A549 (cell line): ENCODE measurements at regions not wholly inside any gene's neighbourhood (a gene's known extent, or its start where the extent isn't known, plus 50 kb on each side); places are given as distances from the start of the nearest gene placed in this dataset.

Source experiments
- ATAC-seq, 2 experiments: fragments of 200-7000 bp in 1 of 2; fragments of >200 bp in 1 of 2; cut with Nextera tagmentation in 1 of 2; cut with Tn5 transposase in 1 of 2; 3 replicates each; pipeline versions ENCODE4 v1.8.0 to v1.9.1; 2018 to 2020; ENCODE audit warnings: mild to moderate bottlenecking in 1 of 2, moderate library complexity in 1 of 2
- CTCF ChIA-PET: fragments of 300-600 bp; sonication (Branson Sonifier 250); formaldehyde crosslinking; extraction: SDS; loops from one replicate; lab custom pipeline; 2021; ENCODE audit warnings: antibody characterized with exemption, inconsistent platforms; lab: Yijun Ruan, JAX
- POLR2A ChIA-PET: fragments of 350-600 bp; formaldehyde crosslinking; extraction: SDS; loops from one replicate; lab custom pipeline; 2021; ENCODE audit warnings: antibody characterized with exemption, inconsistent platforms; lab: Yijun Ruan, JAX
- DNase-seq, 2 experiments: peaks; one replicate each; pipeline versions ENCODE4 v3.0.0 to v3.0.0-alpha.2; 2011 to 2016; ENCODE audit warnings: low read depth in 1 of 2, low spot score in 1 of 2
- FAIRE-seq: peaks from 2 replicates; lab custom pipeline; 2011; peaks lifted over from hg19 to GRCh38; lab: Jason Lieb, UNC
- H3K27ac ChIP-seq, 2 experiments: fragments of >200 bp; sonication (Bioruptor Twin); formaldehyde crosslinking; 3 replicates each; pipeline ENCODE4 v1.5.1; 2016 to 2017
- H3K4me1 ChIP-seq: fragments of >200 bp; sonication (Bioruptor Twin); formaldehyde crosslinking; 3 replicates; pipeline ENCODE4 v1.6.1; 2016
- H3K4me2 ChIP-seq: fragments of >200 bp; sonication (Bioruptor Twin); formaldehyde crosslinking; 3 replicates; pipeline ENCODE4 v1.6.1; 2016
- H3K4me3 ChIP-seq: fragments of >200 bp; sonication (Bioruptor Twin); formaldehyde crosslinking; 3 replicates; pipeline ENCODE4 v1.5.1; 2016
- H3K9me3 ChIP-seq: fragments of >200 bp; sonication (Bioruptor Twin); formaldehyde crosslinking; 3 replicates; pipeline ENCODE4 v1.6.1; 2016
- CBX2 ChIP-seq: fragments of 200-600 bp; sonication (generic); IDR thresholded peaks from 2 replicates; pipeline ENCODE4 v1.6.1; 2016; ENCODE audit warnings: low read depth, mild to moderate bottlenecking, borderline replicate concordance
- CBX8 ChIP-seq: fragments of 200-600 bp; sonication (generic); IDR thresholded peaks from 2 replicates; pipeline ENCODE4 v1.6.1; 2016
- CHD2 ChIP-seq: fragments of 150-350 bp; IDR thresholded peaks from 2 replicates; pipeline ENCODE4 v1.6.1; 2014; ENCODE audit warnings: low read length; ENCODE audit not compliant: partially characterized antibody
- CHD4 ChIP-seq: fragments of 200-600 bp; sonication (generic); IDR thresholded peaks from 2 replicates; pipeline ENCODE4 v1.6.1; 2016; ENCODE audit warnings: antibody characterized with exemption, mild to moderate bottlenecking, borderline replicate concordance
- EHMT2 ChIP-seq: fragments of 200-600 bp; sonication (generic); IDR thresholded peaks from 2 replicates; pipeline ENCODE4 v1.6.1; 2016; ENCODE audit warnings: antibody characterized with exemption, low read depth, mild to moderate bottlenecking, moderate library complexity
- EP300 ChIP-seq, 2 experiments: fragments of >200 bp; sonication (Bioruptor Twin); formaldehyde crosslinking; IDR thresholded peaks; 2 replicates in 1 of 2; 3 replicates in 1 of 2; pipeline ENCODE4 v1.6.1; 2016 to 2017
- FOSL2 ChIP-seq, 2 experiments: fragments of 450-650 bp in 1 of 2; fragments of >200 bp in 1 of 2; sonication (Bioruptor Twin) in 1 of 2; formaldehyde crosslinking; IDR thresholded peaks; 2 replicates each; pipeline versions ENCODE4 v1.5.0 to v1.6.1; 2016 to 2020; ENCODE audit warnings: mild to moderate bottlenecking in 1 of 2, moderate library complexity in 1 of 2
- FOXS1 ChIP-seq: fragments of 250-450 bp; sonication (Bioruptor Pico); IDR thresholded peaks from 2 replicates; pipeline ENCODE4 v1.5.0; 2020; ENCODE audit warnings: mild to moderate bottlenecking, moderate library complexity
- GATA3 ChIP-seq: IDR thresholded peaks from 2 replicates; pipeline ENCODE4 v1.6.1; 2012; ENCODE audit warnings: borderline replicate concordance
- HDAC2 ChIP-seq: fragments of 200-600 bp; sonication (generic); IDR thresholded peaks from 2 replicates; pipeline ENCODE4 v1.6.1; 2016
- HOXA7 ChIP-seq: fragments of 250-450 bp; sonication (Bioruptor Pico); IDR thresholded peaks from 2 replicates; pipeline ENCODE4 v1.5.0; 2020; ENCODE audit warnings: mild to moderate bottlenecking, moderate library complexity
- HOXB13 ChIP-seq: fragments of 250-450 bp; sonication (Bioruptor Pico); IDR thresholded peaks from 2 replicates; pipeline ENCODE4 v1.5.0; 2020; ENCODE audit warnings: low read depth, mild to moderate bottlenecking, moderate library complexity
- HOXB5 ChIP-seq: fragments of 250-450 bp; sonication (Bioruptor Pico); IDR thresholded peaks from 2 replicates; pipeline ENCODE4 v1.5.0; 2020; ENCODE audit warnings: mild to moderate bottlenecking, moderate library complexity
- KDM1A ChIP-seq: fragments of 200-600 bp; sonication (generic); IDR thresholded peaks from 2 replicates; pipeline ENCODE4 v1.6.1; 2016; ENCODE audit warnings: low read depth, mild to moderate bottlenecking
- MAFK ChIP-seq: fragments of 450-650 bp; IDR thresholded peaks from 2 replicates; pipeline ENCODE4 v1.6.1; 2014; ENCODE audit not compliant: partially characterized antibody
- NFE2L2 ChIP-seq: fragments of 150-350 bp; conservative IDR thresholded peaks from 2 replicates; pipeline ENCODE4 v1.6.1; 2014; ENCODE audit warnings: low read length
- NR3C1 ChIP-seq: fragments of >200 bp; sonication (Bioruptor Twin); formaldehyde crosslinking; IDR thresholded peaks from 3 replicates; pipeline ENCODE4 v1.6.1; 2017
- PHF8 ChIP-seq: fragments of 200-600 bp; sonication (generic); IDR thresholded peaks from 2 replicates; pipeline ENCODE4 v1.6.1; 2016; ENCODE audit warnings: low read depth, mild to moderate bottlenecking, antibody characterized with exemption, moderate library complexity, borderline replicate concordance
- POLR2A ChIP-seq: IDR thresholded peaks from 2 replicates; pipeline ENCODE4 v1.6.1; 2012; ENCODE audit warnings: mild to moderate bottlenecking, low read length
- RARB ChIP-seq: fragments of 250-450 bp; sonication (Bioruptor Pico); IDR thresholded peaks from 2 replicates; pipeline ENCODE4 v1.8.0; 2021; ENCODE audit warnings: mild to moderate bottlenecking, moderate library complexity
- RFX5 ChIP-seq: fragments of 450-650 bp; IDR thresholded peaks from 2 replicates; pipeline ENCODE4 v1.7.1; 2014; ENCODE audit warnings: antibody characterized with exemption, mild to moderate bottlenecking, moderate library complexity
- SMC3 ChIP-seq: fragments of >200 bp; sonication (Bioruptor Twin); formaldehyde crosslinking; IDR thresholded peaks from 3 replicates; pipeline ENCODE4 v1.6.1; 2018; ENCODE audit warnings: inconsistent platforms
- ZSCAN20 ChIP-seq: fragments of 250-450 bp; sonication (Bioruptor Pico); IDR thresholded peaks from 2 replicates; pipeline ENCODE4 v1.8.0; 2022; ENCODE audit warnings: mild to moderate bottlenecking, moderate library complexity
- WGBS: methylation state at CpG from one replicate; pipeline ENCODE4 v1.1.6; 2017; ENCODE audit errors: missing lambda C conversion rate; 5-methylcytosine and 5-hydroxymethylcytosine counted together
- TF ChIP-seq, protein P1 (sequence below): IDR thresholded peaks from 2 replicates; pipeline ENCODE4 v1.6.1; 2012
- TF ChIP-seq, protein P2 (sequence below): fragments of >200 bp; sonication (Bioruptor Twin); formaldehyde crosslinking; IDR thresholded peaks from 2 replicates; pipeline ENCODE4 v1.6.1; 2016
- TF ChIP-seq, protein P3 (sequence below): fragments of 150-350 bp; IDR thresholded peaks from 2 replicates; pipeline ENCODE4 v1.6.1; 2014; ENCODE audit warnings: low read depth, mild to moderate bottlenecking, low read length
- TF ChIP-seq, protein P4 (sequence below): fragments of 200-600 bp; sonication (generic); IDR thresholded peaks from 2 replicates; pipeline ENCODE4 v1.6.1; 2016; ENCODE audit warnings: antibody characterized with exemption, mild to moderate bottlenecking, moderate library complexity
- TF ChIP-seq, protein P5 (sequence below): IDR thresholded peaks from 2 replicates; pipeline ENCODE4 v1.6.1; 2012; ENCODE audit warnings: low read depth, borderline replicate concordance

DNA sequence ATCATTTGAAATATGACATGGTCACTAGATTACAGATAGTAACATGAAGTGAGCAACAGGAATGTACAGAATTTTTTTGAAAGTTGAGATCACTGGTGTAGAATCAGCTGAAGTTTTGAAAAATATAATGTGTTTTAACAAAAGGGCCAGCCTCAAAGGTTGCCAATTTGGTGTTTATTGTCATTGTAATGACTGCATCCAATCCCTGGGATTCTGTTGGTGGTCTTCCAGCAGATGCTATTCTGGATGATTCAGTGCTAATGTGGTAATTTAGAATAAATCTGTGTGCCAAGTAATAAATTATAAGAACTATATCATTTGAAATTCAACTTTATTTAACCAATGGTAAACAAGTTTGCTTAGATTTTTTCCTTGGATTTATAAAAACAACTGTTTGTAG, 436.4 kb upstream of the PKN2 start:
- Histone ChIP-seq H3K4me2 (no peak overlapping the region), H3K9me3 (no peaks in the 10 kb centered on the region; the same call in 2 of the 3 replicates), H3K4me1 (no peaks in the 10 kb centered on the region), H3K27ac (no peak overlapping the region), H3K4me3 (no peak overlapping the region)
- DNase-seq (no peak), FAIRE-seq (no peak), ATAC-seq (no peak)
- POLR2A ChIA-PET = no interaction called here
- CTCF ChIA-PET = no interaction called here
- TF ChIP-seq FOSL2 (IDR thresholded peaks at IDR 0.05) (no peak), FOSL2 (CRISPR knock-in tag; IDR thresholded peaks at IDR 0.05) (no peak), SMC3 (no peak), CBX2 (no peak), HOXA7 (CRISPR knock-in tag) (no peak), GATA3 (no peak), CHD2 (no peak), EHMT2 (no peak)
- TF ChIP-seq, protein P1, sequence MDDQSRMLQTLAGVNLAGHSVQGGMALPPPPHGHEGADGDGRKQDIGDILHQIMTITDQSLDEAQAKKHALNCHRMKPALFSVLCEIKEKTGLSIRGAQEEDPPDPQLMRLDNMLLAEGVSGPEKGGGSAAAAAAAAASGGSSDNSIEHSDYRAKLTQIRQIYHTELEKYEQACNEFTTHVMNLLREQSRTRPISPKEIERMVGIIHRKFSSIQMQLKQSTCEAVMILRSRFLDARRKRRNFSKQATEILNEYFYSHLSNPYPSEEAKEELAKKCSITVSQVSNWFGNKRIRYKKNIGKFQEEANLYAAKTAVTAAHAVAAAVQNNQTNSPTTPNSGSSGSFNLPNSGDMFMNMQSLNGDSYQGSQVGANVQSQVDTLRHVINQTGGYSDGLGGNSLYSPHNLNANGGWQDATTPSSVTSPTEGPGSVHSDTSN = no peak

DNA sequence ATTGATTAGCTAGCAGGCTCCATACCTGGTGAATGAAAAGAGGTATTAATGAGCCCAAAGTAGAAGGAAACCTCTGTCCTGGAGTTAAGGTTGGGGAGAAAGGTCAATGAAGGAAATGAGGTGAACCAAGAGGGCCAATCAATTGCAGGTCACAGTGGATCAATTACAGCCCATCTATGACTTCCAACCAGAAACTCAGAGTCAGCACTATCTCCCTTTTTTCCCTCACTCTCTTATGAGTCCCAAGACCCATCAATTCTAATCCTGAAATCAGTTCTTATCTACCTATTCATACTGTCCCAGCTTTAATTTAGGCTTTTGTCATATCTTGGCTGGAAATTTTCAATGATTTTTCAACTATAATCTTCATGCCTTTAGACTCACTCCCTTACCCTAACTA, 433.2 kb upstream of the PKN2 start:
- H3K27ac ChIP-seq = no peak overlapping the region
- no peak overlapping the region for H3K4me2 ChIP-seq
- FAIRE-seq = no peak
- TF ChIP-seq MAFK = peak; percentile 8
- TF ChIP-seq, protein P2, sequence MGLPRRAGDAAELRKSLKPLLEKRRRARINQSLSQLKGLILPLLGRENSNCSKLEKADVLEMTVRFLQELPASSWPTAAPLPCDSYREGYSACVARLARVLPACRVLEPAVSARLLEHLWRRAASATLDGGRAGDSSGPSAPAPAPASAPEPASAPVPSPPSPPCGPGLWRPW = no peak
- ChIA-PET POLR2A (no interaction called here), CTCF (no interaction called here)
- ATAC-seq = no peak
- H3K9me3 ChIP-seq = no peaks in the 10 kb centered on the region
- H3K4me1 ChIP-seq = no peaks in the 10 kb centered on the region
- H3K4me3 ChIP-seq = no peak overlapping the region
- DNase-seq = no peak

DNA sequence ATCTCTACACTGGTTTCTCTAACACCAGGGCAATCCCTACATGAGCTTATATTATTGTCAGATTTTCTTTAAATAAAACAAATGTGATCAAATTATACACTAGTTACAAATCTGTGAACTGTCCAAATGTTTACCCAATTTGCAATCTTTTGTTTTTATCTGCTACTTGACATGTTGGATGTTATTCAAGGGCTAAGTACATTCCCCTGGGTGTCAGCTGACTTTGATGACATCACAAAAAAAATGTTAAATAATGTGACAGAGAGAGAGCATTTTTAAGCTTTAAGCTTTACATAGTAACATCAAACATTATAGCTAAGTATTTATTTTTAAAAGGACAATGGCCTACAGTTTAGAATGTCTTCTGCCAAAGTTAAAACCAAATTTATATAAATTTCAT, 431.3 kb upstream of the PKN2 start:
- no peak overlapping the region for H3K4me3 ChIP-seq
- DNase-seq (no peak), FAIRE-seq (no peak), ATAC-seq (no peak)
- TF ChIP-seq ZSCAN20 (no peak), HDAC2 (no peak), EHMT2 (no peak), POLR2A (no peak), FOXS1 (CRISPR knock-in tag) (no peak), KDM1A (no peak), CHD4 (no peak), HOXB5 (CRISPR knock-in tag) (no peak), RFX5 (no peak), RARB (CRISPR knock-in tag) (no peak)
- TF ChIP-seq, protein P2 = no peak
- TF ChIP-seq, protein P3, sequence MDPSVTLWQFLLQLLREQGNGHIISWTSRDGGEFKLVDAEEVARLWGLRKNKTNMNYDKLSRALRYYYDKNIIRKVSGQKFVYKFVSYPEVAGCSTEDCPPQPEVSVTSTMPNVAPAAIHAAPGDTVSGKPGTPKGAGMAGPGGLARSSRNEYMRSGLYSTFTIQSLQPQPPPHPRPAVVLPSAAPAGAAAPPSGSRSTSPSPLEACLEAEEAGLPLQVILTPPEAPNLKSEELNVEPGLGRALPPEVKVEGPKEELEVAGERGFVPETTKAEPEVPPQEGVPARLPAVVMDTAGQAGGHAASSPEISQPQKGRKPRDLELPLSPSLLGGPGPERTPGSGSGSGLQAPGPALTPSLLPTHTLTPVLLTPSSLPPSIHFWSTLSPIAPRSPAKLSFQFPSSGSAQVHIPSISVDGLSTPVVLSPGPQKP = no peak
- H3K27ac ChIP-seq = no peak overlapping the region
- no peaks in the 10 kb centered on the region for H3K9me3 ChIP-seq
- no peaks in the 10 kb centered on the region for H3K4me1 ChIP-seq
- CTCF ChIA-PET = no interaction called here
- POLR2A ChIA-PET = no interaction called here
- H3K4me2 ChIP-seq = no peak overlapping the region

DNA sequence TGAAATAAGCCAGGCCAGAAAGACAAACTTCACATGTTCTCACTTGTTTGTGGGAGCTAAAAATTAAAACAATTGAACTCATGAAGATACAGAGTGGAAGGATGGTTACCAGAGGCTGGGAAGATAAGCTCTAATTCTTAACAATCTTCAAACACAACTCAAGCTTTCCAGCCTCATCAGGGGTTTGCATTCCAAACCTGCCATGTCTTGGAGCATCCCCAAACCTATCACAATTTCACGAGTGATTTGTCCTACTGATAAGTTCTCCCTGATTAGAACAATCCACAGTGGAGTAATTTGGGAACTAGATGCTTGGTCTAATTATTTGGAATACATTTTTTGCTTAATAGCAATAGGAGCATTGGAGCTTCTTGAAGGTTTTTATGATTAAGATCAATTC, 418.5 kb upstream of the PKN2 start:
- ATAC-seq = no peak
- Histone ChIP-seq H3K27ac (no peak overlapping the region), H3K4me2 (no peak overlapping the region), H3K4me1 (no peaks in the 10 kb centered on the region), H3K9me3 (no peaks in the 10 kb centered on the region), H3K4me3 (no peak overlapping the region)
- WGBS = 20% methylated on average over 1 of the region's 1 CpG
- DNase-seq = no peak
- ChIA-PET CTCF (no interaction called here), POLR2A (no interaction called here)
- no peak for FAIRE-seq
- TF ChIP-seq, protein P4, sequence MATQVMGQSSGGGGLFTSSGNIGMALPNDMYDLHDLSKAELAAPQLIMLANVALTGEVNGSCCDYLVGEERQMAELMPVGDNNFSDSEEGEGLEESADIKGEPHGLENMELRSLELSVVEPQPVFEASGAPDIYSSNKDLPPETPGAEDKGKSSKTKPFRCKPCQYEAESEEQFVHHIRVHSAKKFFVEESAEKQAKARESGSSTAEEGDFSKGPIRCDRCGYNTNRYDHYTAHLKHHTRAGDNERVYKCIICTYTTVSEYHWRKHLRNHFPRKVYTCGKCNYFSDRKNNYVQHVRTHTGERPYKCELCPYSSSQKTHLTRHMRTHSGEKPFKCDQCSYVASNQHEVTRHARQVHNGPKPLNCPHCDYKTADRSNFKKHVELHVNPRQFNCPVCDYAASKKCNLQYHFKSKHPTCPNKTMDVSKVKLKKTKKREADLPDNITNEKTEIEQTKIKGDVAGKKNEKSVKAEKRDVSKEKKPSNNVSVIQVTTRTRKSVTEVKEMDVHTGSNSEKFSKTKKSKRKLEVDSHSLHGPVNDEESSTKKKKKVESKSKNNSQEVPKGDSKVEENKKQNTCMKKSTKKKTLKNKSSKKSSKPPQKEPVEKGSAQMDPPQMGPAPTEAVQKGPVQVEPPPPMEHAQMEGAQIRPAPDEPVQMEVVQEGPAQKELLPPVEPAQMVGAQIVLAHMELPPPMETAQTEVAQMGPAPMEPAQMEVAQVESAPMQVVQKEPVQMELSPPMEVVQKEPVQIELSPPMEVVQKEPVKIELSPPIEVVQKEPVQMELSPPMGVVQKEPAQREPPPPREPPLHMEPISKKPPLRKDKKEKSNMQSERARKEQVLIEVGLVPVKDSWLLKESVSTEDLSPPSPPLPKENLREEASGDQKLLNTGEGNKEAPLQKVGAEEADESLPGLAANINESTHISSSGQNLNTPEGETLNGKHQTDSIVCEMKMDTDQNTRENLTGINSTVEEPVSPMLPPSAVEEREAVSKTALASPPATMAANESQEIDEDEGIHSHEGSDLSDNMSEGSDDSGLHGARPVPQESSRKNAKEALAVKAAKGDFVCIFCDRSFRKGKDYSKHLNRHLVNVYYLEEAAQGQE = no peak
- TF ChIP-seq NR3C1 (no peak), HOXB13 (no peak), NFE2L2 (no peak), RFX5 (no peak), EP300 (IDR thresholded peaks at IDR 0.05) (no peak), PHF8 (no peak), CBX8 (no peak)
- TF ChIP-seq, protein P5, sequence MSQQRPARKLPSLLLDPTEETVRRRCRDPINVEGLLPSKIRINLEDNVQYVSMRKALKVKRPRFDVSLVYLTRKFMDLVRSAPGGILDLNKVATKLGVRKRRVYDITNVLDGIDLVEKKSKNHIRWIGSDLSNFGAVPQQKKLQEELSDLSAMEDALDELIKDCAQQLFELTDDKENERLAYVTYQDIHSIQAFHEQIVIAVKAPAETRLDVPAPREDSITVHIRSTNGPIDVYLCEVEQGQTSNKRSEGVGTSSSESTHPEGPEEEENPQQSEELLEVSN = no peak
